ENCODE measurements at regions not wholly inside any gene's neighbourhood (a gene's known extent, or its start where the extent isn't known, plus 50 kb on each side); places are given as distances from the start of the nearest gene placed in this dataset.

DNA sequence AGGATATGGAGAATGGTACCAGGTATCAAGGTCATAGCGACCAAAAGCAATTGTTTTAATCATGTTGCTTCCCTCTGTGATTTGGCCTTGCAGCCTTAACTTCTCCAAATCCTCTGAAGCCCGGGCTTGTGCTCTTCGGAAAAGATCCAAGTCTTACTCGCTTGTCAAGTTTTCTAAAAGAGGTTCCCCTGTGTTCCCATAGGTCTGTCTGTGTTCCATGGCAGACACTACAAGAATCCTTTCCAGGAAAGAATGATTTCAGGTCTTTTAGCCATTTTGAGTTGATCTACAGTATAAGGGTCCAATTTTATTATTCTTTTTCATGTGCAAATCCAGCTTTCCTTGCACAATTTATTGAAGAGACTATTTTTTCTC is 710.6 kb upstream of the DIAPH2 start:
- TF ChIP-seq CTCF (IDR thresholded peaks at IDR 0.05): no peak
- no peak for TF ChIP-seq POLR2A (IDR thresholded peaks at IDR 0.05)
